Common myeloid progenitor, CD34-positive (primary cell): ENCODE measurements at regions not wholly inside any gene's neighbourhood (a gene's known extent, or its start where the extent isn't known, plus 50 kb on each side); places are given as distances from the start of the nearest gene placed in this dataset.

Experiments
- CTCF ChIA-PET: fragments of 350-600 bp; sonication (Branson Sonifier 250); formaldehyde crosslinking; loops from one replicate; lab custom pipeline; 2021; ENCODE audit warnings: antibody characterized with exemption; lab: Charles Lee
- POLR2A ChIA-PET: fragments of 350-600 bp; sonication (Branson Sonifier 250); formaldehyde crosslinking; loops from one replicate; lab custom pipeline; 2021; ENCODE audit warnings: antibody characterized with exemption; lab: Charles Lee
- DNase-seq, 3 donors: peaks; one replicate each; pipeline versions ENCODE4 v3.0.0 to v3.0.0-alpha.2; 2013
- H3K27ac ChIP-seq, 2 experiments: 1 replicate in 1 of 2; 2 replicates in 1 of 2; pipeline ENCODE4 v1.7.0; 2013; ENCODE audit warnings: inconsistent platforms in 2 of 2, low read length in 2 of 2, mild to moderate bottlenecking in 2 of 2, low read depth in 1 of 2, moderate library complexity in 1 of 2; ENCODE audit not compliant: severe bottlenecking in 2 of 2, insufficient read depth in 1 of 2, poor library complexity in 1 of 2
- H3K27me3 ChIP-seq, 5 experiments: replicated peaks in 2 of 5; 1 replicate in 3 of 5; 2 replicates in 2 of 5; pipeline versions ENCODE4 v1.6.1 to v1.7.0; 2013; ENCODE audit warnings: low read length in 4 of 5, mild to moderate bottlenecking in 2 of 5, moderate library complexity in 2 of 5, inconsistent platforms in 1 of 5; ENCODE audit not compliant: insufficient read depth in 5 of 5, control insufficient read depth in 4 of 5
- H3K36me3 ChIP-seq, 4 experiments: 1 replicate in 2 of 4; 2 replicates in 2 of 4; pipeline versions ENCODE4 v1.6.1 to v1.7.0; 2013; ENCODE audit warnings: low read length in 3 of 4, control low read depth in 1 of 4, mild to moderate bottlenecking in 1 of 4; ENCODE audit not compliant: control insufficient read depth in 4 of 4, insufficient read depth in 4 of 4
- H3K4me1 ChIP-seq, 4 experiments: 1 replicate in 3 of 4; 2 replicates in 1 of 4; pipeline versions ENCODE4 v1.6.1 to v1.7.1; 2013; ENCODE audit warnings: low read length in 3 of 4, mild to moderate bottlenecking in 3 of 4, control low read depth in 1 of 4, inconsistent platforms in 1 of 4, moderate library complexity in 1 of 4; ENCODE audit not compliant: control insufficient read depth in 4 of 4, insufficient read depth in 4 of 4; ENCODE audit errors: control extremely low read depth in 1 of 4
- H3K4me3 ChIP-seq, 7 experiments: 1 replicate in 4 of 7; 2 replicates in 3 of 7; pipeline versions ENCODE4 v1.5.1 to v1.7.0; 2013; ENCODE audit warnings: mild to moderate bottlenecking in 7 of 7, low read length in 6 of 7, moderate library complexity in 6 of 7, inconsistent platforms in 2 of 7, low read depth in 2 of 7, control low read depth in 1 of 7; ENCODE audit not compliant: insufficient read depth in 4 of 7, control insufficient read depth in 1 of 7; ENCODE audit errors: extremely low read depth in 1 of 7
- H3K9me3 ChIP-seq, 5 experiments: 1 replicate in 4 of 5; 2 replicates in 1 of 5; pipeline versions ENCODE4 v1.6.1 to v1.7.1; 2013; ENCODE audit warnings: low read length in 4 of 5, mild to moderate bottlenecking in 2 of 5, inconsistent platforms in 1 of 5, low read depth in 1 of 5, moderate library complexity in 1 of 5; ENCODE audit not compliant: control insufficient read depth in 4 of 5, insufficient read depth in 2 of 5; ENCODE audit errors: control extremely low read depth in 1 of 5
- WGBS: methylation state at CpG from one replicate; pipeline ENCODE4 v1.1.5; 2013; ENCODE audit not compliant: insufficient coverage; 5-methylcytosine and 5-hydroxymethylcytosine counted together

DNA sequence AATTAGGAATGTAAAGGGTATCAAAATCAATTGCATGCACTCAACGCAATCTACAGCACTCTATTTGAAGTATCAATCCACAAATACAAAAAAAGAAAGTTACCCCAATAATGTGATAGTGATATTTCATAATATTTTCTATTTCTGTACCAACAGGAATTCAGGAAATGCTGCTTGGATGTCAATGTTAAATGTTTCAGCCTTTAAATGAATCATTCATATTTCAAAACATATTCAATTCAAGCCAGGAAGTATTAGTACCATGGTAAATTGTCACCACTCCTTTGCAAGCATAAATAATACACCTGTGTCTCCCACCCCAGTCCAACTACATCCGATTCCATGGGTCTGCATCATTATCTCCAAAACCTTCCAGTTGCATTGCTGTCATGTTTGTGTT lies 1185.5 kb upstream of the CDH18 start:
- no CpG with 5 or more reads among the region's 2 CpGs for WGBS
- H3K27me3 ChIP-seq = no peaks in the 10 kb centered on the region
- H3K27ac ChIP-seq = no peak overlapping the region
- no peaks in the 10 kb centered on the region for H3K36me3 ChIP-seq
- H3K4me1 ChIP-seq = no peaks in the 10 kb centered on the region
- no peaks in the 10 kb centered on the region for H3K9me3 ChIP-seq
- ChIA-PET POLR2A (no interaction called here), CTCF (no interaction called here)
- no peak for DNase-seq
- no peak overlapping the region for H3K4me3 ChIP-seq

DNA sequence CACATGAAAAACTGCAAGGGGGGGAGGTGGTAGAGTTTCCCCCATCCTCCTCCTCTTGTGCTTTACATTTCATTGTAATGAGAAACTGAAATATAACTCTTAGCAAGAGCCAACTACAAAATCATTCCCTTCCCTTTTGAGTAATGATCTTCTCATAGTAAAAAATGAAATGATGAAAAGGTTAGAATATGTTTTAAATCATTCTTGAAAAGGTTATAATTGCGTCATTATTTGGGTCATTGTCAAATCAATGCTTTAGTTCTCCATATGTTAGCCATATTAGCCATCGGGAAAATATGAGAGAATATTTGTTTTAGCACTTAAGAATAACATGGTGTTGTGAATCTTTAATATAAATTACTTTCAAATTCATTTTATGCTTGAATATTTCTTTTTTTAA lies 1185.0 kb upstream of the CDH18 start:
- no peaks in the 10 kb centered on the region for H3K4me1 ChIP-seq
- H3K27ac ChIP-seq = no peak overlapping the region
- no peaks in the 10 kb centered on the region for H3K27me3 ChIP-seq
- no CpG with 5 or more reads among the region's 2 CpGs for WGBS
- DNase-seq = no peak
- CTCF ChIA-PET = no interaction called here
- POLR2A ChIA-PET = no interaction called here
- H3K9me3 ChIP-seq = no peaks in the 10 kb centered on the region
- no peaks in the 10 kb centered on the region for H3K36me3 ChIP-seq
- H3K4me3 ChIP-seq = no peak overlapping the region

DNA sequence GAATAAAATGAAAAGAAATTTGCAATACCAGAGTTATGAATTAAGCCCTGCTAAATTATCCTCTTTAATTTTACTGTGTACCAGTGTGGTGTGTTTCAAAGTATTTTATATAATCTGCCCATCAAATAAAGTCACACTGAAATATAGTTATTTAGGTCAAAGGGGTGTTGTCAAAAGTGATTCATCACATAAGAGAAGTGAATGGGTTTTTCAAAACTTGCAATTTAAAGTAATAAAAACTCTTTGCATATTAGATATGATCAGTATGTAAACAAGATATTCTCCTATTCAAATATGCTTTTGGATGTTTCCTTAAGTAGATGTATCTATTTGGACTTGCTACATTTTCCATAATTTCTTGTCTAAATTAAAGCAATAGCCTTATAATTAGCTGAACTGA lies 1183.0 kb upstream of the CDH18 start:
- no peaks in the 10 kb centered on the region for H3K4me1 ChIP-seq
- no peak overlapping the region for H3K4me3 ChIP-seq
- H3K27me3 ChIP-seq = no peaks in the 10 kb centered on the region
- no peaks in the 10 kb centered on the region for H3K36me3 ChIP-seq
- no peak for DNase-seq
- CTCF ChIA-PET = no interaction called here
- POLR2A ChIA-PET = no interaction called here
- H3K27ac ChIP-seq = no peak overlapping the region
- H3K9me3 ChIP-seq = no peaks in the 10 kb centered on the region

DNA sequence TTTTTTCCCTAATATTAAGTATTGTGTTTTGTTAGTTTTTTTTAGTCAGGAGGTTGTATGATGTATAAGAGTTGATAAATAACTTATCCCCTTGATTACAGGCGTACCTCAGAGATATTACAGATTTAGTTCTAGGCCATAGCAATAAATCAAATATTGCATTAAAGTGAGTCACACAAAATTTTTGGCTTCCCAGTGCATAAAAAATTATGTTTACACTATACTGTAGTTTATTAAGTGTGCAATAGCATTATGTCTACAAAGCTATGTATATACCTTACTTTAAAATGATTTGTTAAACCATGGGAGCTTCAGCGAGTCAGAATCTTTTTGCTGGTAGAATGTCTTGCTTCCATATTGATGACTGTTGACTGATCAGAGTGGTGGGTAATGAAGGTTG lies 1180.6 kb upstream of the CDH18 start:
- no peaks in the 10 kb centered on the region for H3K27me3 ChIP-seq
- CTCF ChIA-PET = no interaction called here
- no peak overlapping the region for H3K27ac ChIP-seq
- no peaks in the 10 kb centered on the region for H3K9me3 ChIP-seq
- no peak for DNase-seq
- WGBS = no CpG with 5 or more reads among the region's 2 CpGs
- POLR2A ChIA-PET = interaction anchor here (0.7 kb wide), 1 partner anchor 124 kb away, joined by 3 read pairs; no protein-coding TSS in a partner anchor
- no peaks in the 10 kb centered on the region for H3K4me1 ChIP-seq
- H3K36me3 ChIP-seq = no peaks in the 10 kb centered on the region
- no peak overlapping the region for H3K4me3 ChIP-seq

DNA sequence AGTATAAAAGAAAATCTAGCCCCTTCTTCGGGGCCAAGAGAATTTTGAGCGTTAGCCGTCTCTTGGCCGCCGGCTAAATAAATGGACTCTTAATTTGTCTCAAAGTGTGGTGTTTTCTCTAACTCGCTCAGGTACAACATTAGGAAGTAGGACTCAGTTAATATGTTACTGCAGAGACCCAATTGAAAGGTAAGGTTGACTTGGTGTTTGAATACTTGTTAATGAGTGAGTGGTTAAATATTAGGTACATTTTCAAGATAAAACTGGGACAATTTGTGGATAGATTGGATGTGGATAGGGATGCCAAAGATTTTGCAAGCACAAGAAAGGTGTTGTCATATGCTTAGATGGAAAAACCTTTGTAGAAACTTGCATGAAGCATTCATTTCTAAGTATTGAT lies 1177.3 kb upstream of the CDH18 start:
- Histone ChIP-seq H3K4me3 (no peak overlapping the region), H3K9me3 (no peaks in the 10 kb centered on the region), H3K36me3 (no peaks in the 10 kb centered on the region), H3K27ac (no peak overlapping the region), H3K4me1 (no peaks in the 10 kb centered on the region), H3K27me3 (no peaks in the 10 kb centered on the region)
- ChIA-PET POLR2A (no interaction called here), CTCF (no interaction called here)
- no peak for DNase-seq
- 100% methylated on average over 1 of the region's 6 CpGs for WGBS

DNA sequence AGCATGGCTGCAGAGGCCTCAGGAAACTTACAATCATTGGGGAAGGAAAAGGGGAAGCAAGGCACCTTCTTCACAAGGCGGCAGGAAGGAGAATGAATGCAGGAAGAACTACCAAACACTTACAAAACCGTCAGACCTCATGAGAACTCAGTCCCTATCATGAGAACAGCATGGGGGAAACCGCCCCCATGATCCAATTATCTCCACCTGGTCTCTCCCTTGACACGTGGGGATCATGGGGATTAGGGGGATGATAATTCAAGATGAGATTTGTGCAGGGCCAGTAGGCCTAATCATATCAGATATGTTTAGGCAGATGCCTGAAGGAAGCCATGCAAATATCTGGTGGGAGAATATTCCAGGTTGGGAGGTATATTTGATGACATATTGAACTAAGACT lies 1176.4 kb upstream of the CDH18 start:
- no peak overlapping the region for H3K27ac ChIP-seq
- 100% methylated on average over 2 of the region's 4 CpGs for WGBS
- no peaks in the 10 kb centered on the region for H3K4me1 ChIP-seq
- H3K27me3 ChIP-seq = no peaks in the 10 kb centered on the region
- H3K9me3 ChIP-seq = no peaks in the 10 kb centered on the region
- H3K36me3 ChIP-seq = no peaks in the 10 kb centered on the region
- DNase-seq = no peak
- ChIA-PET POLR2A (no interaction called here), CTCF (no interaction called here)
- H3K4me3 ChIP-seq = no peak overlapping the region

DNA sequence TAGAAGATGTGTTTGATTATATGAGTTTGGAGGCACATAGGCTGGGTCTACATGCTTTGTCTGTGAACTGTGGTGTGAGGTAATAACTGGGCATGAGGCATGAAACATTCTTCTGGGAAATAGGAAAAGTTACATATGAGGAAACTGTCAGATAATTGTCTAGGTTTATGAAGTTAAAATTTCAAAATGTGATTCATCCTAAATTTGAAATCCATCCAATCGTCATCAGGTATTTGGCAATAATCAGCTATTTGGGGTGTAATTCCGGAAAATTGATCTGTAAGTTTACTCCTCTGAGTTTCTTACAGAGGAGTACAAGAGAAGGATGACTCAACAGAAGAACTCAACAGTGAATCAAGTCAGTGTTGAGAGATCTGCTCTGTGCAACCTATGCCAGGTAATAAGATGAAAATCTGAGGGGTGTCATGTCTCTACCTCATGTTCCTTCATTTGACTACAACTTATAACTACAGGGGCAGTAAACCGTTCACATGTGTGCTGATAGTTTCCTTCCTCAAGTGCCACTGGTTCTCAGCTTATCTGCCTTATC lies 1171.6 kb upstream of the CDH18 start:
- no peaks in the 10 kb centered on the region for H3K9me3 ChIP-seq
- no peaks in the 10 kb centered on the region for H3K36me3 ChIP-seq
- CTCF ChIA-PET = no interaction called here
- no peaks in the 10 kb centered on the region for H3K4me1 ChIP-seq
- 100% methylated on average over 1 of the region's 3 CpGs for WGBS
- no peaks in the 10 kb centered on the region for H3K27me3 ChIP-seq
- no peak overlapping the region for H3K27ac ChIP-seq
- no peak for DNase-seq
- no peak overlapping the region for H3K4me3 ChIP-seq
- POLR2A ChIA-PET = no interaction called here
